ENCODE measurements at regions not wholly inside any gene's neighbourhood (a gene's known extent, or its start where the extent isn't known, plus 50 kb on each side); places are given as distances from the start of the nearest gene placed in this dataset.

- H3K14ac ChIP-seq (ENCODE audit: low read length in 2 of 2), result no peak overlapping the region
- no peak overlapping the region for H3K9ac ChIP-seq (ENCODE audit: low read length)
- H3K18ac ChIP-seq (ENCODE audit: low read depth in 1 of 2, low read length in 2 of 2), result no peak overlapping the region
- no peak overlapping the region for H3K23ac ChIP-seq (ENCODE audit: low read length in 2 of 2)
- no peak overlapping the region for H3K4ac ChIP-seq (ENCODE audit: low read depth in 1 of 2, low read length in 2 of 2)
- 96% methylated on average over 39 of the region's 39 CpGs for WGBS
- no peak overlapping the region for H2BK12ac ChIP-seq (ENCODE audit: low read length in 2 of 2)
- no peak overlapping the region for H3K4me3 ChIP-seq (ENCODE audit: insufficient read depth in 1 of 2, low read depth in 1 of 2, low read length in 2 of 2)
- H4K91ac ChIP-seq (ENCODE audit: low read length), result no peak overlapping the region
- H4K8ac ChIP-seq (ENCODE audit: low read length), result no peak overlapping the region
- no peak overlapping the region for H2BK15ac ChIP-seq (ENCODE audit: low read depth, poor library complexity, severe bottlenecking)
- no peak for DNase-seq
- H3K27me3 ChIP-seq (ENCODE audit: control insufficient read depth in 1 of 2, insufficient read depth in 1 of 2, low read length in 2 of 2), result no peaks in the 10 kb centered on the region
- H3K4me1 ChIP-seq (ENCODE audit: control insufficient read depth, insufficient read depth, low read depth, low read length), result no peaks in the 10 kb centered on the region
- H2BK120ac ChIP-seq (ENCODE audit: low read depth, low read length), result no peak overlapping the region
- H3K4me2 ChIP-seq (ENCODE audit: low read length, poor library complexity, severe bottlenecking), result no peak overlapping the region
- H3K27ac ChIP-seq (ENCODE audit: low read length, poor library complexity, severe bottlenecking), result no peak overlapping the region
- H2AK5ac ChIP-seq (ENCODE audit: low read length, severe bottlenecking), result no peak overlapping the region
- no peaks in the 10 kb centered on the region for H3K36me3 ChIP-seq (ENCODE audit: control insufficient read depth in 1 of 2, insufficient read depth in 2 of 2, low read depth in 1 of 2, low read length in 2 of 2)
- no peak overlapping the region for H2BK5ac ChIP-seq (ENCODE audit: low read depth, low read length, poor library complexity, severe bottlenecking)
- H2AFZ ChIP-seq (ENCODE audit: low read depth, low read length), result no peak overlapping the region
- no peaks in the 10 kb centered on the region for H3K79me1 ChIP-seq (replicated peaks; ENCODE audit: low read length, poor library complexity, severe bottlenecking)
- peaks cover 6% of the 10 kb centered on the region for H3K9me3 ChIP-seq (ENCODE audit: control insufficient read depth, low read length)
Observed at GRCh38 chr1:191151321-191151807, 673.7 kb upstream of the BRINP3 start.

GRCh38 chr1:191152776-191153175 lies 675.1 kb upstream of the BRINP3 start:
- Histone ChIP-seq H4K91ac (ENCODE audit: low read length) (no peak overlapping the region), H3K4me2 (ENCODE audit: low read length, poor library complexity, severe bottlenecking) (no peak overlapping the region), H3K9ac (ENCODE audit: low read length) (no peak overlapping the region), H3K23ac (ENCODE audit: low read length in 2 of 2) (no peak overlapping the region), H3K36me3 (ENCODE audit: control insufficient read depth in 1 of 2, insufficient read depth in 2 of 2, low read depth in 1 of 2, low read length in 2 of 2) (no peaks in the 10 kb centered on the region), H4K8ac (ENCODE audit: low read length) (no peak overlapping the region), H3K4me3 (ENCODE audit: insufficient read depth in 1 of 2, low read depth in 1 of 2, low read length in 2 of 2) (no peak overlapping the region), H2BK15ac (ENCODE audit: low read depth, poor library complexity, severe bottlenecking) (no peak overlapping the region), H3K79me1 (replicated peaks; ENCODE audit: low read length, poor library complexity, severe bottlenecking) (no peaks in the 10 kb centered on the region), H3K9me3 (ENCODE audit: control insufficient read depth, low read length) (peaks cover 6% of the 10 kb centered on the region), H3K27me3 (ENCODE audit: control insufficient read depth in 1 of 2, insufficient read depth in 1 of 2, low read length in 2 of 2) (no peaks in the 10 kb centered on the region), H3K14ac (ENCODE audit: low read length in 2 of 2) (no peak overlapping the region), H2BK12ac (ENCODE audit: low read length in 2 of 2) (no peak overlapping the region), H2AFZ (ENCODE audit: low read depth, low read length) (no peak overlapping the region), H3K4me1 (ENCODE audit: control insufficient read depth, insufficient read depth, low read depth, low read length) (no peaks in the 10 kb centered on the region), H3K18ac (ENCODE audit: low read depth in 1 of 2, low read length in 2 of 2) (no peak overlapping the region), H2BK5ac (ENCODE audit: low read depth, low read length, poor library complexity, severe bottlenecking) (no peak overlapping the region), H3K27ac (ENCODE audit: low read length, poor library complexity, severe bottlenecking) (no peak overlapping the region), H3K4ac (ENCODE audit: low read depth in 1 of 2, low read length in 2 of 2) (no peak overlapping the region), H2AK5ac (ENCODE audit: low read length, severe bottlenecking) (no peak overlapping the region), H2BK120ac (ENCODE audit: low read depth, low read length) (no peak overlapping the region)
- DNase-seq, result no peak
- WGBS, result 88% methylated on average over 2 of the region's 4 CpGs

GRCh38 chr1:191155178-191155577 lies 677.5 kb upstream of the BRINP3 start:
- H3K23ac ChIP-seq (ENCODE audit: low read length in 2 of 2), result no peak overlapping the region
- H2BK15ac ChIP-seq (ENCODE audit: low read depth, poor library complexity, severe bottlenecking), result no peak overlapping the region
- H3K27me3 ChIP-seq (ENCODE audit: control insufficient read depth in 1 of 2, insufficient read depth in 1 of 2, low read length in 2 of 2), result no peaks in the 10 kb centered on the region
- no peak overlapping the region for H4K8ac ChIP-seq (ENCODE audit: low read length)
- H3K27ac ChIP-seq (ENCODE audit: low read length, poor library complexity, severe bottlenecking), result no peak overlapping the region
- no peak overlapping the region for H2BK120ac ChIP-seq (ENCODE audit: low read depth, low read length)
- H3K4me1 ChIP-seq (ENCODE audit: control insufficient read depth, insufficient read depth, low read depth, low read length), result no peaks in the 10 kb centered on the region
- H2BK12ac ChIP-seq (ENCODE audit: low read length in 2 of 2), result no peak overlapping the region
- H3K4me2 ChIP-seq (ENCODE audit: low read length, poor library complexity, severe bottlenecking), result no peak overlapping the region
- H3K79me1 ChIP-seq (replicated peaks; ENCODE audit: low read length, poor library complexity, severe bottlenecking), result no peaks in the 10 kb centered on the region
- no peak overlapping the region for H2AFZ ChIP-seq (ENCODE audit: low read depth, low read length)
- H4K91ac ChIP-seq (ENCODE audit: low read length), result no peak overlapping the region
- no peak overlapping the region for H3K4me3 ChIP-seq (ENCODE audit: insufficient read depth in 1 of 2, low read depth in 1 of 2, low read length in 2 of 2)
- WGBS, result 80% methylated on average over 4 of the region's 4 CpGs
- H2BK5ac ChIP-seq (ENCODE audit: low read depth, low read length, poor library complexity, severe bottlenecking), result no peak overlapping the region
- no peak overlapping the region for H3K4ac ChIP-seq (ENCODE audit: low read depth in 1 of 2, low read length in 2 of 2)
- no peak overlapping the region for H3K9ac ChIP-seq (ENCODE audit: low read length)
- no peak overlapping the region for H3K18ac ChIP-seq (ENCODE audit: low read depth in 1 of 2, low read length in 2 of 2)
- H2AK5ac ChIP-seq (ENCODE audit: low read length, severe bottlenecking), result no peak overlapping the region
- H3K9me3 ChIP-seq (ENCODE audit: control insufficient read depth, low read length), result peaks cover 10% of the 10 kb centered on the region
- no peak for DNase-seq
- no peaks in the 10 kb centered on the region for H3K36me3 ChIP-seq (ENCODE audit: control insufficient read depth in 1 of 2, insufficient read depth in 2 of 2, low read depth in 1 of 2, low read length in 2 of 2)
- H3K14ac ChIP-seq (ENCODE audit: low read length in 2 of 2), result no peak overlapping the region

GRCh38 chr1:191160837-191161236 lies 683.2 kb upstream of the BRINP3 start:
- H2BK15ac ChIP-seq (ENCODE audit: low read depth, poor library complexity, severe bottlenecking), result no peak overlapping the region
- H3K27me3 ChIP-seq (ENCODE audit: control insufficient read depth in 1 of 2, insufficient read depth in 1 of 2, low read length in 2 of 2), result no peaks in the 10 kb centered on the region
- no peaks in the 10 kb centered on the region for H3K4me1 ChIP-seq (ENCODE audit: control insufficient read depth, insufficient read depth, low read depth, low read length)
- H3K79me1 ChIP-seq (replicated peaks; ENCODE audit: low read length, poor library complexity, severe bottlenecking), result no peaks in the 10 kb centered on the region
- no peak overlapping the region for H3K27ac ChIP-seq (ENCODE audit: low read length, poor library complexity, severe bottlenecking)
- no peak overlapping the region for H3K14ac ChIP-seq (ENCODE audit: low read length in 2 of 2)
- no peak overlapping the region for H2BK12ac ChIP-seq (ENCODE audit: low read length in 2 of 2)
- peaks cover 3% of the 10 kb centered on the region for H3K9me3 ChIP-seq (ENCODE audit: control insufficient read depth, low read length)
- no peak overlapping the region for H2AK5ac ChIP-seq (ENCODE audit: low read length, severe bottlenecking)
- no peak overlapping the region for H3K23ac ChIP-seq (ENCODE audit: low read length in 2 of 2)
- H3K4me3 ChIP-seq (ENCODE audit: insufficient read depth in 1 of 2, low read depth in 1 of 2, low read length in 2 of 2), result no peak overlapping the region
- no peak overlapping the region for H3K18ac ChIP-seq (ENCODE audit: low read depth in 1 of 2, low read length in 2 of 2)
- no peak overlapping the region for H3K4me2 ChIP-seq (ENCODE audit: low read length, poor library complexity, severe bottlenecking)
- no peak overlapping the region for H2BK120ac ChIP-seq (ENCODE audit: low read depth, low read length)
- no peak overlapping the region for H4K91ac ChIP-seq (ENCODE audit: low read length)
- H3K4ac ChIP-seq (ENCODE audit: low read depth in 1 of 2, low read length in 2 of 2), result no peak overlapping the region
- no peak overlapping the region for H2BK5ac ChIP-seq (ENCODE audit: low read depth, low read length, poor library complexity, severe bottlenecking)
- H4K8ac ChIP-seq (ENCODE audit: low read length), result no peak overlapping the region
- no peak for DNase-seq
- H2AFZ ChIP-seq (ENCODE audit: low read depth, low read length), result no peak overlapping the region
- WGBS, result 92% methylated on average over 3 of the region's 5 CpGs
- no peak overlapping the region for H3K9ac ChIP-seq (ENCODE audit: low read length)
- H3K36me3 ChIP-seq (ENCODE audit: control insufficient read depth in 1 of 2, insufficient read depth in 2 of 2, low read depth in 1 of 2, low read length in 2 of 2), result no peaks in the 10 kb centered on the region

All from mesenchymal stem cell (in vitro differentiated cells and primary cell).